ENCODE measurements at regions not wholly inside any gene's neighbourhood (a gene's known extent, or its start where the extent isn't known, plus 50 kb on each side); places are given as distances from the start of the nearest gene placed in this dataset.
A peak's percentile ranks its signal among the peaks of the same experiment; 100 is the strongest.

DNA sequence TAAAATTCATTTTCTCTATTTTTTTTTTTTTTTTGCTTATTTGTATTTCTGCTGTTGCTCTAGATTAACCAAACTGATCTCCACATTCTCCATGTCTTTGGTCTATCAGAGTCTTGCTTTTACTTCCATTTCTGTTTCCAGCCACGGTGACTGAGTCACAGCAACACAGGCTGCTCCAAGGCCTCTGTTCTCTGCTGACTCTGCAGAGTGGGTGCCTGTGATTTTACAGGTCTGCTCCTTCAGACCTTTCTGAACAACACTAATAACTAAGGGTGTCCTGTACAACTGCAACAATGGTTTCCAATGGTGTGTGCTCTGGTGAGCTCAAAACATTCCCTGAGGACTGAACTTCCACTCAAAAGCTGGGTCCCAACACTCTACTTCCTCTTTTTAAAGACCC is 102.3 kb upstream of the BMP2 start:
- Histone ChIP-seq H3K27me3 (ENCODE audit: control insufficient read depth in 1 of 2, insufficient read depth in 1 of 2, low read length in 2 of 2) (peaks cover 0 to 4% of the 10 kb centered on the region in 2 experiments), H2BK120ac (ENCODE audit: low read depth, low read length) (peak overlapping the region; percentile 86), H3K23ac (ENCODE audit: low read length in 2 of 2) (no peak overlapping the region), H3K18ac (ENCODE audit: low read depth in 1 of 2, low read length in 2 of 2) (peak overlapping the region; percentile 76 to 97), H3K9ac (ENCODE audit: low read length) (no peak overlapping the region), H2AK5ac (ENCODE audit: low read length, severe bottlenecking) (no peak overlapping the region), H3K14ac (ENCODE audit: low read length in 2 of 2) (no peak overlapping the region), H3K4me1 (ENCODE audit: control insufficient read depth, insufficient read depth, low read depth, low read length) (peaks cover 6% of the 10 kb centered on the region), H3K4me3 (ENCODE audit: insufficient read depth in 1 of 2, low read depth in 1 of 2, low read length in 2 of 2) (no peak overlapping the region), H2BK12ac (ENCODE audit: low read length in 2 of 2) (peak overlapping the region in 1 of 2 experiments; percentile 100), H3K27ac (ENCODE audit: low read length, poor library complexity, severe bottlenecking) (peak overlapping the region; percentile 7), H4K8ac (ENCODE audit: low read length) (peak overlapping the region; percentile 89), H2AFZ (ENCODE audit: low read depth, low read length) (no peak overlapping the region), H3K79me1 (replicated peaks; ENCODE audit: low read length, poor library complexity, severe bottlenecking) (no peaks in the 10 kb centered on the region), H2BK5ac (ENCODE audit: low read depth, low read length, poor library complexity, severe bottlenecking) (no peak overlapping the region), H3K9me3 (ENCODE audit: control insufficient read depth, low read length) (peaks cover 3% of the 10 kb centered on the region), H3K4ac (ENCODE audit: low read depth in 1 of 2, low read length in 2 of 2) (peak overlapping the region; percentile 83 to 86), H3K4me2 (ENCODE audit: low read length, poor library complexity, severe bottlenecking) (no peak overlapping the region), H2BK15ac (ENCODE audit: low read depth, poor library complexity, severe bottlenecking) (peak overlapping the region; percentile 70), H3K36me3 (ENCODE audit: control insufficient read depth in 1 of 2, insufficient read depth in 2 of 2, low read depth in 1 of 2, low read length in 2 of 2) (no peaks in the 10 kb centered on the region), H4K91ac (ENCODE audit: low read length) (peak overlapping the region; percentile 92)
- 7% methylated on average over 1 of the region's 1 CpG for WGBS
- DNase-seq, result peak; percentile 71

GRCh38 chr20:6664574-6664973 is 102.9 kb upstream of the BMP2 start:
- Histone ChIP-seq H3K79me1 (replicated peaks; ENCODE audit: low read length, poor library complexity, severe bottlenecking) (no peaks in the 10 kb centered on the region), H2AFZ (ENCODE audit: low read depth, low read length) (no peak overlapping the region), H3K4me1 (ENCODE audit: control insufficient read depth, insufficient read depth, low read depth, low read length) (peaks cover 6% of the 10 kb centered on the region), H3K9me3 (ENCODE audit: control insufficient read depth, low read length) (peaks cover 3% of the 10 kb centered on the region), H2AK5ac (ENCODE audit: low read length, severe bottlenecking) (no peak overlapping the region), H3K36me3 (ENCODE audit: control insufficient read depth in 1 of 2, insufficient read depth in 2 of 2, low read depth in 1 of 2, low read length in 2 of 2) (no peaks in the 10 kb centered on the region), H3K18ac (ENCODE audit: low read depth in 1 of 2, low read length in 2 of 2) (peak overlapping the region; percentile 55 to 86), H3K27ac (ENCODE audit: low read length, poor library complexity, severe bottlenecking) (no peak overlapping the region), H3K23ac (ENCODE audit: low read length in 2 of 2) (no peak overlapping the region), H3K9ac (ENCODE audit: low read length) (no peak overlapping the region), H3K14ac (ENCODE audit: low read length in 2 of 2) (no peak overlapping the region), H2BK15ac (ENCODE audit: low read depth, poor library complexity, severe bottlenecking) (no peak overlapping the region), H4K91ac (ENCODE audit: low read length) (no peak overlapping the region), H2BK5ac (ENCODE audit: low read depth, low read length, poor library complexity, severe bottlenecking) (no peak overlapping the region), H3K4me3 (ENCODE audit: insufficient read depth in 1 of 2, low read depth in 1 of 2, low read length in 2 of 2) (no peak overlapping the region), H2BK120ac (ENCODE audit: low read depth, low read length) (no peak overlapping the region), H2BK12ac (ENCODE audit: low read length in 2 of 2) (peak overlapping the region in 1 of 2 experiments; percentile 70), H3K27me3 (ENCODE audit: control insufficient read depth in 1 of 2, insufficient read depth in 1 of 2, low read length in 2 of 2) (peaks cover 0 to 4% of the 10 kb centered on the region in 2 experiments), H3K4ac (ENCODE audit: low read depth in 1 of 2, low read length in 2 of 2) (peak overlapping the region in 1 of 2 experiments; percentile 42), H3K4me2 (ENCODE audit: low read length, poor library complexity, severe bottlenecking) (no peak overlapping the region), H4K8ac (ENCODE audit: low read length) (no peak overlapping the region)
- no peak for DNase-seq
- WGBS, result 52% methylated on average over 1 of the region's 1 CpG

GRCh38 chr20:6663751-6664388 is 103.6 kb upstream of the BMP2 start:
- H3K4me2 ChIP-seq (ENCODE audit: low read length, poor library complexity, severe bottlenecking), result no peak overlapping the region
- H3K27me3 ChIP-seq (ENCODE audit: control insufficient read depth in 1 of 2, insufficient read depth in 1 of 2, low read length in 2 of 2), result peaks cover 0 to 4% of the 10 kb centered on the region in 2 experiments
- H2BK15ac ChIP-seq (ENCODE audit: low read depth, poor library complexity, severe bottlenecking), result no peak overlapping the region
- 46% methylated on average over 4 of the region's 6 CpGs for WGBS
- no peak overlapping the region for H2BK5ac ChIP-seq (ENCODE audit: low read depth, low read length, poor library complexity, severe bottlenecking)
- H3K36me3 ChIP-seq (ENCODE audit: control insufficient read depth in 1 of 2, insufficient read depth in 2 of 2, low read depth in 1 of 2, low read length in 2 of 2), result no peaks in the 10 kb centered on the region
- no peak overlapping the region for H3K14ac ChIP-seq (ENCODE audit: low read length in 2 of 2)
- no peaks in the 10 kb centered on the region for H3K79me1 ChIP-seq (replicated peaks; ENCODE audit: low read length, poor library complexity, severe bottlenecking)
- peak overlapping the region; percentile 34 to 97 for H2BK12ac ChIP-seq (ENCODE audit: low read length in 2 of 2)
- H3K4ac ChIP-seq (ENCODE audit: low read depth in 1 of 2, low read length in 2 of 2), result peak overlapping the region in 1 of 2 experiments; percentile 34
- no peak overlapping the region for H4K8ac ChIP-seq (ENCODE audit: low read length)
- H3K18ac ChIP-seq (ENCODE audit: low read depth in 1 of 2, low read length in 2 of 2), result peak overlapping the region; percentile 16 to 81
- no peak overlapping the region for H3K9ac ChIP-seq (ENCODE audit: low read length)
- DNase-seq, result peak; percentile 42
- H3K27ac ChIP-seq (ENCODE audit: low read length, poor library complexity, severe bottlenecking), result peak overlapping the region; percentile 58
- peaks cover 3% of the 10 kb centered on the region for H3K9me3 ChIP-seq (ENCODE audit: control insufficient read depth, low read length)
- H2BK120ac ChIP-seq (ENCODE audit: low read depth, low read length), result no peak overlapping the region
- H3K4me3 ChIP-seq (ENCODE audit: insufficient read depth in 1 of 2, low read depth in 1 of 2, low read length in 2 of 2), result no peak overlapping the region
- H2AK5ac ChIP-seq (ENCODE audit: low read length, severe bottlenecking), result no peak overlapping the region
- no peak overlapping the region for H4K91ac ChIP-seq (ENCODE audit: low read length)
- H3K4me1 ChIP-seq (ENCODE audit: control insufficient read depth, insufficient read depth, low read depth, low read length), result peaks cover 6% of the 10 kb centered on the region
- H3K23ac ChIP-seq (ENCODE audit: low read length in 2 of 2), result no peak overlapping the region
- H2AFZ ChIP-seq (ENCODE audit: low read depth, low read length), result no peak overlapping the region

DNA sequence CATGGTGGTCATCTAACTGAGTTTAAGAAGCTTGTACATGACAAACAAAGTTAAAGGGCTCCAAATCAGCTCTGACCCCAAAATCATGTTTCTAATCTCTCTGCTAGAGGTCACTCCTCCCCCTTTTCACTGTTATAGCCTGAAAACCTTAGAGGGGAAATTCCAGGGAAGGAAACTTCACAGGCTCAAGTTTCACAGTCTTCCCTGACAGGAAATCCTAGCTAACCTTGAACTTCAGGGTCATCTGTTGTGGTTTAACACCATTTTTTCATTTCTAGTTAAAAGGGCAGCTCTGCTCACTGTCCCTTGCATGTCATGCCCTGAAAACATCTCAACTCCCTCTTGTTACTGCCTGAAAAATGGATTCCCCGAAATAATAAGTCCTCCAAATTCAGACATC is 104.4 kb upstream of the BMP2 start:
- H3K14ac ChIP-seq (ENCODE audit: low read length in 2 of 2), result no peak overlapping the region
- no peak overlapping the region for H2BK120ac ChIP-seq (ENCODE audit: low read depth, low read length)
- no peaks in the 10 kb centered on the region for H3K79me1 ChIP-seq (replicated peaks; ENCODE audit: low read length, poor library complexity, severe bottlenecking)
- H3K4me2 ChIP-seq (ENCODE audit: low read length, poor library complexity, severe bottlenecking), result no peak overlapping the region
- H3K23ac ChIP-seq (ENCODE audit: low read length in 2 of 2), result no peak overlapping the region
- no peak overlapping the region for H2BK12ac ChIP-seq (ENCODE audit: low read length in 2 of 2)
- H3K27ac ChIP-seq (ENCODE audit: low read length, poor library complexity, severe bottlenecking), result peak overlapping the region; percentile 58
- no peak overlapping the region for H2AK5ac ChIP-seq (ENCODE audit: low read length, severe bottlenecking)
- no peak overlapping the region for H2BK5ac ChIP-seq (ENCODE audit: low read depth, low read length, poor library complexity, severe bottlenecking)
- peak; percentile 61 for DNase-seq
- no peak overlapping the region for H3K18ac ChIP-seq (ENCODE audit: low read depth in 1 of 2, low read length in 2 of 2)
- no peak overlapping the region for H3K4me3 ChIP-seq (ENCODE audit: insufficient read depth in 1 of 2, low read depth in 1 of 2, low read length in 2 of 2)
- peaks cover 6% of the 10 kb centered on the region for H3K4me1 ChIP-seq (ENCODE audit: control insufficient read depth, insufficient read depth, low read depth, low read length)
- H3K4ac ChIP-seq (ENCODE audit: low read depth in 1 of 2, low read length in 2 of 2), result no peak overlapping the region
- no peak overlapping the region for H3K9ac ChIP-seq (ENCODE audit: low read length)
- no CpG with 5 or more reads among the region's 1 CpG for WGBS
- H2AFZ ChIP-seq (ENCODE audit: low read depth, low read length), result no peak overlapping the region
- H3K36me3 ChIP-seq (ENCODE audit: control insufficient read depth in 1 of 2, insufficient read depth in 2 of 2, low read depth in 1 of 2, low read length in 2 of 2), result no peaks in the 10 kb centered on the region
- H4K8ac ChIP-seq (ENCODE audit: low read length), result no peak overlapping the region
- H3K27me3 ChIP-seq (ENCODE audit: control insufficient read depth in 1 of 2, insufficient read depth in 1 of 2, low read length in 2 of 2), result peaks cover 0 to 4% of the 10 kb centered on the region in 2 experiments
- no peak overlapping the region for H2BK15ac ChIP-seq (ENCODE audit: low read depth, poor library complexity, severe bottlenecking)
- H3K9me3 ChIP-seq (ENCODE audit: control insufficient read depth, low read length), result peaks cover 3% of the 10 kb centered on the region
- H4K91ac ChIP-seq (ENCODE audit: low read length), result no peak overlapping the region
